Inferior parietal cortex (tissue), 1 donor: ENCODE measurements at regions not wholly inside any gene's neighbourhood (a gene's known extent, or its start where the extent isn't known, plus 50 kb on each side); places are given as distances from the start of the nearest gene placed in this dataset.

Experiments
- DNase-seq: peaks from one replicate; pipeline ENCODE4 v3.0.0-alpha.2; 2016; ENCODE audit errors: extremely low spot score

DNA sequence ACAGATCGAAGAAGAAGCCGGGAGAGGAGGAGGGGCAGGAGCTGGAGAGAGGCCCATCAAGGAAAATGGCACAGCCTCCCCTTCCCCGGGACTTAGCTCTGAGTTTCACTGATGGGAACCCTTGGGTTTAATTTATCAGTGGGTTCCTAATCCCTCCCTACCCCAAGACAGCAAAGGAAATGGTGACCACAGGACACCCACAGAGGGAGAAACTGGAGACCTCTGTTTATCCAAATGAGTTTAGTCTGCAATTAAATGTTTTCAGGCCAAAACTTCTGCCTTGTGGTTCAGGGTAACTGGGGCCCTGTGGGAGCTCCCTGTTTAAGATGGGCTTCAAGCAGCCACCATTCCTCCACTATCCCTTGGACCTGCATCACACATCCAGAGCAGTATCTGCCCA is 190.8 kb upstream of the TOPAZ1 start:
- no peak for DNase-seq

DNA sequence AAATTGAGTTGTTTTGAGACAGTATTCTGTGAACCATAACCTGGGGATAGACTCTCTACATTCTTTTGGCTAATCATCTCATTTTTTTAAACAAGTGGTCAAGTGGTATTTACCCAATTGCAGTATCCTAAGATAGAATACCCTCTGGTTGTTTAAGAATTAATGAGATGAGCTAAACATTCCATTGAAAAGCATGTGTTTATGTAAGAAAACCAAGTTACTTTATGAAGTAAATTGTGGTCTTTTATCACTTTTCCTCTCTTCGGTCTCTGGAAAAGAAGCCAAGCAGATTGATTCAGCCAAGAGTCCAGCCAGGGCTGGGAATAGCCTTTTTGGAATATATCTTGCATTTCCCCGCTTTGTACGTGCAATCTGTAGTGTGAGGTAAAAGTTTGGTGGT is 185.7 kb upstream of the TOPAZ1 start:
- DNase-seq = no peak

DNA sequence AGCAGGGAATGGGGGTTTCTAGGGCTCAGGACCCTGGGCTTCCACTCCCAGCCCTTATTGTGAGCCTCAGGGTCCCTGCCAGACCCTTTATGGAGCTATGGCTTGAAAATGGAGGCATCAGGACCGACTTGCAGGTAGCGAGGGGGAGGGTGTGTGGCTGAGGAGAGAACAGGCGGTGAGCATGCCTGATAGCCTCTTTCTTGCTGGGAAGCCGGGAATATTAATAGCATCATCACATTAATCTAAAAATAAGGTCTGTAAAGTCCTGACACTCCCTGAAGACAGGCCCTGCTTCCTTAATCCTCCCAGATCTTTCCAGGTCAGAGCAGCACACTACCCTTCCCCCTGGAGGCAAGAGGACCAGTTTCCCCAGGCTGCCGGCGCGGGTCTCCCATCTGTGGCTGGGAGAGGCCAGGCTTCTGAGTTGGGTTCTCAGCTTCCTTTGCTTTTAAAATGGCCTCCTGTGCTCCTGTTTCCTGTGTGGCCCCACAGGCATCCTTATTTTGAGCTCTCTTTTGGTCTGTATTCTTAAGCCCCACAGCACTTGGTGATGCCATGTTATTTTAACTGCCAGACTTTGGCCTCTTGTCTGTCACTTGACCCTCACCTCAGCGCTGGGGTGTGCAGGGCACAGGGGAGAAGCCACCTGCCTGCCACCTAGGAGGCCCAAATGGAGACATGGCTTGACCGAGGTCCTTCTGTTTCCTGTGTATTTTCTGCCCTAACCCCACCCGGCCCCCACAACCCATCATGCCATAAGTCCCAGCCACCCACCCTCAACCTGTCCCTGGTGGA is 185.0 kb upstream of the TOPAZ1 start:
- no peak for DNase-seq

DNA sequence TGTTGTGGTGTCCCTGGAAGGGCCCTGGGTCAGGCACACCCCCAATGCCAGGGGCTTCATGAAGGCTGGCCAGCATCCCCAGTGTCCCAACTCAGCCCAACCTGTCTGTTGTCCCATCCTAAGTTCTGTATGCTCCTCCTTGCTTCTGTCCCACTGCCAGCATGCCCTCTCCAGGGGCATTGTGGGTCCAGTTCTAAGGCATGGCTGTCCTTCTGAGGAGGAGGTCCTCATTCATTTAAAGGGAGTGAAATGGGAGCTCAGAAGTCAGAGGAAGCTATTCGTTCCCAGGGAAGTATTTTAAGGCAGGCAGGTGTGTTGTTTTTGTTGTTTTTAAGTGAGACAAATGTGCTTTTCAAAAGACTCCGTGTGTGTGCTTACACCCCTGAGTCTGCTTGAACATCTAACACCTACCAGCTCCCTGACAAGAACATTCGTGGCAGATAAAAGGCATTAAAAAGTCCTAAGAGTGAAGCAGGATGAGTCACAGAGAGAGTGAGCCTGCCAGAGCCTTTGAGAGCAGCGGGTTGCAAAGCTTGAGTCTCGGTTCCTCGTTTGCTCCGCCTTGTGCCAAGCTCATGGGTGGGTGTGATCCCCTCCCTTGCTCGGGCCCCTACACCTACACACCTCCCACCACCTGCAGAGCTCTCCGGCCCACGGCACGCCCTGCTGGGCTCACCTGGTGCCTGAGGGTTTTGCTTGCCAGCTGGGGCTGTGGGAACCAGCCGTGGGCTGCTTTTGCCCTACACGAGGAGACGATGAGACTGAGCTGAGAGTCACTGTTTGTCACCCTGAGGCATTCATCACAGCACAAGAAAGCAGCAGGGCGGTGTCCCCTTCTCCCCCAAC is 183.4 kb upstream of the TOPAZ1 start:
- DNase-seq = peak; percentile 58

DNA sequence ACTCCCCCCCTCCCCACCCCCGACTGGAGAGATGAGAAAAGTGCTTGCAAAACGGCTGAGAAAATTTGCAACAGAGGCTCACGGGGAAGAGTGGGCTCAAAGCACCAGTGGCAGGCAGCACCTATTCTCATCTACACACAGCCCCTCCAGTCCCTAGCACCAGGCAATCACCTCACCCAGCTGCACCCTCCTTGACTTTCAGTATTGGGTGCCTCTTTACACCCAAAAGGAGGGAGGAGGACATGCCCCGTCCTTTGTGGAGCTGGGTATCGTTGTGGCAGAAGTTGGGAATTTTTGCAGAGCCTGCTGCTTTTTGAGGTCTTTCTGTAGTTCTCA is 182.8 kb upstream of the TOPAZ1 start:
- DNase-seq = no peak

DNA sequence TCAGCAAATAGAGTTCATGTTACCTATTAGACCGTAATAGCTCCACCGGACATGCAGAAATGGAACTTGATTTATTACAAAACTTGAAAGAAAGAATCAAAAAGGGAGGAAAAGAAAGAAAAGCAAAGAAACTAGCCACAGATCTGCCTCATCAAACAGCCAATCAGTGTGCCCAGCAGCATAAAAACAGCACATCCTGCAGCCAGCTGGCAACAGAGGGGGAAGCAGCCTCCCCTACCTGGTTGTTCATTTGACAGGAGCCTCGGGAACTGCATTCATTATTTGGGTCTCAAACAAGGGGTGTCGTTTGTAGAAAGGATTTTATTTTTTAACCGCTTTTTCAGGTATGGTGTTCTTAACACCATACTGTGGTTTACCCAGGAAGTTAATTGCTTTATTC is 181.5 kb upstream of the TOPAZ1 start:
- no peak for DNase-seq

DNA sequence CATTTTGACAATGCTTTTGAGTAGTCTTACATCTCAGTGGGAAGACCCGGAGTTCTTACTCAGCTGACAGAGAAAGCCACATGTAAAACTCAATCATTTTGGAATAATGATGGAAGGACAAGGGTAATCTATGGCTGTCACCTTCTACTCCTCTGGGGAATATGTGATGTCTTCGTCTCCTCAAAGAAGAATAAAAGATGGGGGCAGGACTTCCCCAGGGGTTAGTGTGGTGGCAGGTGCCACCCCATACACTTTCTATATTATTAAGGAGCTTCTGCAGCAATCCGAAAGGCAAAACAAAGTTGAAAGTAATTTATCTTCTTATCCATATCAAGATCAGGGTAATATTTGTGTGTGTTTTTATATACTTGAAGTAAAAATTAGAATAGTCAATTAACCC is 180.4 kb upstream of the TOPAZ1 start:
- DNase-seq = no peak

DNA sequence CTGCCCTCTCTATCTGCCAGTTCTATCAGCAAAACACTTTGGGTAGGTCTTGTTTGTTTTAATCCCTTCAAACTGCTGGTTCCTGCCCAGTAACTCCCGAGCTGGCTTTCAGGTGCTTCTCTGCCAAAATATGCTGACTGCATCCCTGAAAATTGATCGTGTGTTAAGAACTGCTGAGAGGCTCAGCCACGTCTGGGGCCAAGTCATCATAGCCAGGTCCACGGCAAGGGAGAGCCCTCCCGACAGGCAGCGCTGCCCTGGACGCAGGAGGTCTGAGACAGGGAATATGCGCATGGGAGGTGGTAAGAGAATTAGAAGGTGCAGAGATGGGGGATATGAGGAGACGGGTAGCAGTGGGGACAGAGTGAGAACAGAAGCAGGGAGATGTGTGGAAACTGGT is 179.7 kb upstream of the TOPAZ1 start:
- no peak for DNase-seq

DNA sequence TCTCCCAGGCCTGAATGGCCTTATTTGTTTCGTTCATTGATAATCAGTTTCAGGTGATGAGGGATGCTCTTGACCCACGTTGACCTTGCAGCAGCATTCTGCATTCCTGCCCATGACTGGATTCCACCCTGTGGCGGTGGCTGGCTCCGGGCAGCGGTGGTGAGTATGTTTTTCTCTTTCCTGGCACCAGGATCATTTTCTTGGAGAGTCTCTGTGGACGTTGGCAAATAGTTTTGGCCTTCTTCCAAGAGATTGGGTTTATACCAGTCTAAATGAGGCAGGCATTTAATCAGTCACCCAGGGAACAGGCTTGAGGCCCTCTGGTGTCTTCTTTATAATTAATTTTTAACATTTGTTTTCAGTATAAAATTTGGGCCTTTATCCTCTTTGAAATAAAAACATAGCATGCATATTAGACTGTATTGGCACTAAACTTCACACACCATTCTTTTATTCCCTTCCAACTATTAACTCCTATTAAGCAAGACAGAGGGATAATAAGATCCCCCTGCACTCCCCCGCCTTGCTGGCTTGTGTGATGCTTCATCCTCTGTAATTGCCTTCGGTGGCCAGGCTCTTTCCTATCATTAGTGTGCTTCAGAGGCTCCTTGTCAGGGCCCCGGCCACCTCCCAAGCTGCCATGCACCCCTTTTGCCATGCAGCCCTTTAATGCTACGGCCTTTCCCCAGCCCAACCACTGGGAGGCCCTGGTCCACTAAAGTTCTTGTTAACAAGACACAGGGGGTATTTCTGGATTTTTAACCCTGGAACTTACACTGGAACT is 176.2 kb upstream of the TOPAZ1 start:
- DNase-seq = no peak

DNA sequence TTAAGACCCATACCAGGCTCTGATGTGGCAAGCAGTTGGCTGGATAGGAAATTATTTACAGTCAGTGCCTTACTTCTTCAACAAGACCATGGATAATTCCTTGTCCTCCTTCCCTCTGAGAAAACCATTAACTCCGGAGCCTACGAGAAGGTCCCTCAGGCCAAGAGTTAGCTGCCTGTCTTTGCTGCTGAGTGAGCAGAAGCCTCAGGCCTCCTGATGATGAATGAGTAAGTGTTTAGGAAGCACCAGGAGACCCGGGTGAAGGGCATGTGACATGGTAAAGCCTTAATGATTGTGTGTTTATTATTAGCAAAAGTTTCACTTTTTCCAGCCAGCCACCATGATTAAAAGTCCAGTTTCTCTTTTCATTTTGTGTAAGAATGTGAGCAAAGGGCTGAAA is 174.9 kb upstream of the TOPAZ1 start:
- no peak for DNase-seq

DNA sequence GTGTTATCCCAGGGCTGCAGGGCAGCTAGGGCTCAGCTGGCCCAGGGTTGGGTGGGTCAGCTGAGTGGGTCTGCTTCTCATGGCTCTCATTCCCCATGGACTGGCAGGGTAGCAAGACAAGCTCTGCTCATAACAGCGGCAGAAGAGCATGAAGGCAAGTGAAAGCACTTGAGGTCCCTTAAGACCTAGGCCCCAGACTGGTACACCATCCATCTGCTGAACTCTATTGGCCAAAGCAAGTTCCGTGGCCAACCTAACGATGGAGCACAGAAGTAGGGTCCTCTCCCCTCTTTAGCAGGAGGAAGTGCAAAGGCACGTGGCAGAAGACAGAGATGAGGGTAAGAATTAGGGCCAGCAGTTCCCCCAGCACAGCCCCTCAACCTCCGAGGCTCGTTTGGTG is 174.3 kb upstream of the TOPAZ1 start:
- DNase-seq = no peak

DNA sequence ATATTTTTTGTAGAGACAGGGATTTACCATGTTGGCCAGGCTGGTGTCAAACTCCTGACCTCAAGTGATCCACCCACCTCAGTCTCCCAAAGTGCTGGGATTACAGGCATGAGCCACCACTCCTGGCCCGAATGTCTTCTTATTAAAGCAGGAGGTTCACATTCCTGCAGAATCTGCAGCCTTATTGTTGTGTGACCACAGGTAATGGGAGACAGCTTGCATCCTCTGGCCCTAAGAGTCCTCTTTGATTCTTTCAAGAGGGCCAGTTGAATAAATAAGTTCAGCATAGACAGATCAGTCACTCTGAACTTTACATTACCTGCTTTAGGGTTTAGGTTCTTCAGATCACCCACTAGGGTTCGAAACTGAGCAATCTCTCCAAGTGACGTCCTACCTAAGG is 172.9 kb upstream of the TOPAZ1 start:
- no peak for DNase-seq

DNA sequence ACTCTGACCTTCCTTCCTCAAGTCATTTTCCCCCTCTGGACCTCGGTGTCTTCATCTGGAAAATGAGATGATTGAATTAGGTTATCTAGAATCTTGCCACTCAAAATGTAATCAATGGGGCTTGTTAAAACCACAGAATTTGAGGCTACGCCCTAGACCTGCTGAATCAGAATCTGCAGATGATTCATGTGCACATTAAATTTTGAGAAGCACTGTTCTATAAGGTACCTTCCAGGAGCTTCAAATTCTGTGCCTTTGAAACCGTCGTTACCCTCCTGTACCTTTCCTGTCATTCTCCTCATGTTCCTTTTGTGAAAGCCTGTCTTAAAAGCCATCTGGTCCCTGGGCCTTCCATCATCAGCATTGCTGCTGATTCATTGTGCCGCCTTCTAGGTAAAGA is 172.4 kb upstream of the TOPAZ1 start:
- no peak for DNase-seq

DNA sequence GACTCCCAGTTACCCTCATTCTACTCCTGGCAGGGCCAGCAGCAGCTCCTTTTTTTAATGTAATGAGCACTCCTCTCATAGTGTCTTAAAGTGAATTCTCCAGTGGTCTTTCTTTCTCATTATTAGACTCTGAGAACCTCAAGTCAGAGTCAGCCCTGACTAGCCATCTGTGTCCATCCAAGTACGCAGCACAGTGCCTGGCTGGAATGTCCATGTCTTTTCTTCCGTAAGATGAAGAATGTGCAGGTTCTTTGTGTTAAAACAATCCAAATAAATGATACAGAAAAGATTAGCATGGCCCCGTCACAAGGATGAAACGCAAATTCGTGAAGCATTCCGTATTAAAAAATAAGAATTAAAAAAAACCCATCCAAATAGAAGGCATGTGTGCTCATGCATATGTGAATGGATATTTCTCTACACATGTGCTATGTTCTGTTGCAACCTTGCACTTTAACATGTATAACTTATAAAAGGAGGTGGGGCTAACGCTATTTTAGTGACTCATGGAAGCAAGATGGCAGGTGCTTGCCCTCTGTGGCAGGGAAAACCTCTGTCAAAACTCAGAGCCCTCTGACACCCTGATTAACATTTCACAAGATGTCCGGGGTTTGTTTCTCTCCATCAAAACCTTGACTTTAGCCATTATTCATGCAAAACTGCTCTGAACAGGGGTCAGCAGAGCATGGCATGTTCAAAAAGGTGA is 170.7 kb upstream of the TOPAZ1 start:
- DNase-seq = no peak

DNA sequence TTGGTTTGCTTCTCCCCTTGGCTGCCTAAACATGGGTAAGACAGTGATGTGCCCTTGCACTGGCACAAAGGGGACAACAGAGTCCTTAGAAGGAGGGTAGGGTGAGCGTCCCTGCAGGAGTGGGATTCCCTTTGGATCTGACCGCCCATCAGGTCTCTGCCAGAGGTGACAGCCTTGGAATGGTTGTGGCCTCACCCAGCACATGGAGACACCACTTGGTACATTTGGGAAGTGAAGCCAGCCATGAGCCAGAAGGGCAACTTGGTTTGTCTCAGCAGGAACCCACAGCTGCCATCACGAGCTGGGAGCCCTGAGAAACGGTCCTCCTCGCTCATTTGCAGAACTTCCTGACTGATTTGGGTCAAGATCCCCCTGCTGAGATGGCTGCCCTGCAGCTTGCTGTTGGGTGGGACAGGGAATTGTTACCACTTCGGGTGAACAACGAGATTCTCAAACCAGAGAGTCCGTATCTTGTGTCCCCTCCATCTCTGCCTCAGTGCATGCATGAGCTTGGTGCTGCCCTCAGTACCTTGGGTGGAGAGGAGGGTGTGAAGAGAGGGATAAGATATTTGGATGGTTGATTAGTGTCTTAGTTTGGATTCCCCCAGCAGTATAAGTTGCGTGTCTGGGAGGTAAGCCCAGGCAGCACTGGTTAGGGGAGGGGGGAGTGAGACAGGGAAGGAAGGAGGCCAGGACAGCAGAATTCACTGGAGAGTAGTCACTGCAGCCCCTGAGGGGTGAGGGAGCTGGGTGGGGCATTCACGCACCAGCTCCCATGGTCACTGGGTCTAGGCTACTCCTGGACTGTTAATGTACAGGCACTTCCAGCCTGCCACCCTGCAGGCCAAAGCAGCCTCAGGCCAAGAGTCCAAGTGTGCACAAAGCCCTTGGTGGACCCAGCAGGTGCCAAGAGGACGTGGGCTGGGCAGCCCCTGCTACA is 168.8 kb upstream of the TOPAZ1 start:
- no peak for DNase-seq

DNA sequence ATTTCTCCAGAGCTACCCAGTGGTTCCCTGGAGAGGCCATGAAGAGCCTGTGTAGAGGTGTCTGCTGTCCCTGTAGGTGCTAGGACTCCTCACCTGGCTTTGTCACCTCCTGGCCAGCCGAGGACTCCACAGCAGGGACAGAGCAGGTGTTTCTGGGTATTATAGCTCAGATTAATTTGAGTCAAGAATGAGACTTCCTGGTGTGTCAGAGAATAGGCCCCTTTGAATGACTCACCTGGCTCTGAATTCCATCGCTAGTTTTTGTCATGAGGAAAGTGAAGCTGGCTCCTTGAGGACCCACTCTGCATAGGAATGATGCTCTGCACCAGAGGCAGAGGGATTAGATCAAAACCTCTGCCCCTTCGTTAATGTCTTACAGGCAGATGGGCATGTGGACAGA is 167.5 kb upstream of the TOPAZ1 start:
- DNase-seq = no peak

DNA sequence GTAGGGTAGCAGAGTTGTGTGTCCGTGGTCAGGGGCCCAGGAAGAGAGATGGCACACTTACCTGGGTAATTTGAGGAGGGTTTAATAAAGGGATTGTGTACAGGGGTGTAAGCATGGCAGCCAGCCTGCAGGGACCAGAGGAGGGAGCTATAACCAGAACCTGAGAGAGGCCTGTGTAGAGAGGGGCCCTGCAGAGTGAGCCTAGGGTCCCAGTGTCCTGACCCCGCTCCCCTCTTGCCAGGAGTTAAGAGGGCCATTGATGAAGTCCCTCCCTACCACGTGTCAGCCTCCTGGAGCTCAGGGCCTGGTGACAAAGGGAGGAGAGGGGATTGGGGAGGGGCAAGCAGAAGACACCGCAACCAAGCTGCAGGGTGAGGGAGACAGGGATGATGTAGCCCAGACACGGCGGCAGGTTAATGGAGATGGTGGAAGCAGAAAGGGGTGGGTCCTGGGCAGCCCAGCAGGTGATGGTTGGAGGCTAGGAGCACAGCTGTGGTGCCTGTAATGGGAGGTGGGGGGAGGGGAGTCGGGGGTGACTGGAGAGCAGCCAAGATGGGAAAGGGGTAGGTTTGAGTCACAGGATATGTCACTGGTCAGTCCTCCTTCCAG is 165.4 kb upstream of the TOPAZ1 start:
- DNase-seq = no peak

DNA sequence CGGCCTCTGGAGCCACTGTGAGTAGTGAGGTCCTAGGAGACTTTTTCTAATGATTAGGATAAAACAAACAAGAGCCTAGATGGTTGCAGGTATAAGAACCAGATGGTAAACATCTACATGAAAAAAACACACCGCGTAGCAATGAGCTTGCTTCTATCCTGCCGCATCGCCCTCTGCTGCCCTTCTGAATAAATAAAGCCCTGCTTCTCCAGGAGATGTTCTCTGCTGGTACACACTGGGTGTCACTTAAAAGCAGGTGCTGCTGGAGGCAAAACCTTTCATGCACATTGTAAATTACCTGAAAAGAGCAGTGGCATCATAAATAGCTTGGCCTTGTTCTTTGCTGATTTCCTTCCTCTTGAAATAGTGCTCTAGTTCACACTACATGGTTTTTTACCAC is 164.4 kb upstream of the TOPAZ1 start:
- no peak for DNase-seq

DNA sequence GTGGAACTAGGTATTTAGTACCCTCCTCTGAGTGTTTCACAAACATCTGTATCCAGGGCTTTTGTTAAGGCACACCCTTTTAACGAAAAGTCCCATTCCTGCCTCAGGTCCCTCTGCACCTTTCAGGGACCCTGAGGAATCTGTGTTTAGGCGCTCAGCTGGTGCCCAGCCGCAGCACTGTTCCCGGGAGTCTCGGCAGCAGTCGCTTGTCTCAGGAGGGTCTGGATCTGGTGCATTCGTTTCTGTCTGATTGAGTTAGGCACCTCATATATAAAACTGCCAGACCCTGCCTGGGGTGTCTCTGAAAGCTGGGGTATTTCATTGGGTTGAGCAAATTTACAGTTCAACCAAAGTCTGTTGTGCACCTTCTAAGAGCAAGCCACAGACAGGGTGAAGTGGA is 162.8 kb upstream of the TOPAZ1 start:
- DNase-seq = no peak

DNA sequence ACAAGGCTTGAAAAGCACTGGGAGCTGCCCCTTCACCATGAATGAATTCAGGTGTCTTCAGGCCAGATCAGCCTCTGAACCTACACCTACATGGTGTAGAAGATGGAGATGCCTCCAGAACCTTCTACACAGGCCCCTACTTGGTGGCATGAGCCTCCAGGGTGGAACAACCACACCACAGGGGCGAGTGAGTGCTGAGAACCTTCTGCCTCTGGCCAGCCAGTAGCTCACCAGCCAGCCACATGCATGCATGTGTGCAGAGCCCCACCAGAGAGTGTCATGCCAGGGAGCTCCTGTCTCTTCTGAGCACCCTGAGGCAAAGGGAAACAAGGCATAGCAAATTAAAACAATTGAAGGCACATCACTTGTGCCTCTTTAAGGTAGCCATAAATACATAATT is 161.8 kb upstream of the TOPAZ1 start:
- DNase-seq = no peak
